Epithelial cell of esophagus (primary cell): ENCODE measurements at regions not wholly inside any gene's neighbourhood (a gene's known extent, or its start where the extent isn't known, plus 50 kb on each side); places are given as distances from the start of the nearest gene placed in this dataset.

ENCODE experiments used
- DNase-seq: peaks from one replicate; pipeline ENCODE4 v3.0.0; 2010; ENCODE audit warnings: low read depth
- H3K4me3 ChIP-seq: 2 replicates; pipeline ENCODE4 v1.5.1; 2011; ENCODE audit warnings: mild to moderate bottlenecking, low read length, control low read depth
- CTCF ChIP-seq: IDR thresholded peaks from 2 replicates; pipeline ENCODE4 v1.5.1; 2011; ENCODE audit warnings: low read depth, mild to moderate bottlenecking, low read length, control low read depth, inconsistent platforms; ENCODE audit not compliant: insufficient read depth; ENCODE audit errors: missing control alignments

GRCh38 chr4:71202705-71203104 is 136.1 kb upstream of the SLC4A4 start:
- no peak overlapping the region for H3K4me3 ChIP-seq
- TF ChIP-seq CTCF = no peak
- DNase-seq = no peak

- no peak for DNase-seq
- TF ChIP-seq CTCF = no peak
- H3K4me3 ChIP-seq = no peak overlapping the region
Measured at GRCh38 chr4:71204056-71204455, 134.8 kb upstream of the SLC4A4 start.

- no peak for TF ChIP-seq CTCF
- DNase-seq = no peak
- H3K4me3 ChIP-seq = no peak overlapping the region
Measured at GRCh38 chr4:71206763-71207162, 132.1 kb upstream of the SLC4A4 start.

GRCh38 chr4:71209161-71209560 is 129.7 kb upstream of the SLC4A4 start:
- no peak for TF ChIP-seq CTCF
- DNase-seq = peak; percentile 7
- no peak overlapping the region for H3K4me3 ChIP-seq

- H3K4me3 ChIP-seq = no peak overlapping the region
- DNase-seq = no peak
- TF ChIP-seq CTCF = no peak
Measured at GRCh38 chr4:71210823-71211222, 128.0 kb upstream of the SLC4A4 start.

- no peak overlapping the region for H3K4me3 ChIP-seq
- TF ChIP-seq CTCF = no peak
- DNase-seq = no peak
Measured at GRCh38 chr4:71211748-71212147, 127.1 kb upstream of the SLC4A4 start.

GRCh38 chr4:71212216-71212615 is 126.6 kb upstream of the SLC4A4 start:
- DNase-seq = no peak
- TF ChIP-seq CTCF = no peak

More at GRCh38 chr4:71212216-71212615, 126.6 kb upstream of the SLC4A4 start:
- H3K4me3 ChIP-seq = no peak overlapping the region
